ENCODE measurements at regions not wholly inside any gene's neighbourhood (a gene's known extent, or its start where the extent isn't known, plus 50 kb on each side); places are given as distances from the start of the nearest gene placed in this dataset.
"Not testable (repeated sequence)": the region's sequence is repeated elsewhere in the genome, so short reads cannot be mapped to it uniquely, and the experiment has no call there.

DNA sequence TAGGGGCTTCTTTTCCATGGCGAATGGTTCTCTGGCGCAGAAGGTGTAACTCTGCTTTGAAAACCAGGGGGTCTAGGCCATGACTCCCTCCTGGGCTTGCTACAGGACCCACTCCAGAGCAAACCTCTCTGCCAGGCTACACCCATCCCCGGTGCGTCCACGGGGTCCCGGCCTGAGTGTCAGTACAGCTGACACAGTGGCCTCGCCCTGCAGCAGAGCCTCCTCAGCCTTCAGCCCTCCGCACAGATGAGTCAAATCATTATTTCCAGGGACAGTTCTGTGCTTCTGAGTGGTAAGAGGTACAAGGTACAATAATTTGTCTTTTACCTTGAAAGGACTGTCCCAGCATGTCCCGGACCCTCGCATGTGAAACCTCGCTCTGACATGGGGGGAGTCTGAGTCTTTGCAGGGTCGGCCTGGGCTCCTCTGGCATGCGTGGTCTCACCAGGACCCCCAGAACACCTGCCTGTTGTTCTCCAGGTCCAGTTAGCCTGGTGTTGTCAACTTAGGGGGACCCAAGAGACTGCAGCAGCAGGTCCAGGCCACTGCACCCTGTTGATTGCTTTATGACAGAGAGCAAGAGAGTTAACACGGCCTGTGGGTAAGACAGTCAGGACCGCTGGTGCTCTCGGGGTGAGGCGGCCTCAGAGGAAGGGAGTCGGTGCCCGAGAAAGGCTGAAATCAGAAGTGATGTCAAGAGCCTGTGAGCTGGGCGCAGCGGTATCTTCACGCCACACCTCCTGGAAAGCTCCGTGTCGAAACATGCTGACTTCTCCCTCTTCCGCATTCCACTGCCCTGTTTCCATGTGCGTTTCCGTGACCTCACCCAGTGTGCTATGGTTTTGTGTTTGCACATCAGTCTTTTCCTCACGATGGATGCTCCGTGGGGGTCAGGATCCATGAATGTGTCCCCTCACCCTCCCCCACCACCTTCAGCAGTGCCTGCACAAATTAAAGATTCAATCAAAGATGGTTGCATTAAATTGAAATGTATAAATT is 340.1 kb downstream of the EIPR1 start:
- TF ChIP-seq ZNF274 (IDR thresholded peaks at IDR 0.05; ENCODE audit: low read depth, low read length) (no peak), YY1 (IDR thresholded peaks at IDR 0.05; ENCODE audit: insufficient read depth, insufficient read length) (no peak), SUZ12 (IDR thresholded peaks at IDR 0.05; ENCODE audit: extremely low read depth, insufficient read depth, insufficient read length) (no peak)
- Histone ChIP-seq H3K9ac (ENCODE audit: insufficient read length, low read depth) (no peak overlapping the region), H3K27me3 (ENCODE audit: insufficient read depth, insufficient read length) (no peaks in the 10 kb centered on the region), H3K4me1 (ENCODE audit: insufficient read depth, insufficient read length) (no peaks in the 10 kb centered on the region), H3K4me3 (ENCODE audit: insufficient read length, low read depth) (no peak overlapping the region), H3K9me3 (ENCODE audit: insufficient read depth, low read length) (no peaks in the 10 kb centered on the region), H3K36me3 (ENCODE audit: insufficient read depth, insufficient read length, low read length) (no peaks in the 10 kb centered on the region)
- no peak for DNase-seq (ENCODE audit: low read depth, low spot score)

DNA sequence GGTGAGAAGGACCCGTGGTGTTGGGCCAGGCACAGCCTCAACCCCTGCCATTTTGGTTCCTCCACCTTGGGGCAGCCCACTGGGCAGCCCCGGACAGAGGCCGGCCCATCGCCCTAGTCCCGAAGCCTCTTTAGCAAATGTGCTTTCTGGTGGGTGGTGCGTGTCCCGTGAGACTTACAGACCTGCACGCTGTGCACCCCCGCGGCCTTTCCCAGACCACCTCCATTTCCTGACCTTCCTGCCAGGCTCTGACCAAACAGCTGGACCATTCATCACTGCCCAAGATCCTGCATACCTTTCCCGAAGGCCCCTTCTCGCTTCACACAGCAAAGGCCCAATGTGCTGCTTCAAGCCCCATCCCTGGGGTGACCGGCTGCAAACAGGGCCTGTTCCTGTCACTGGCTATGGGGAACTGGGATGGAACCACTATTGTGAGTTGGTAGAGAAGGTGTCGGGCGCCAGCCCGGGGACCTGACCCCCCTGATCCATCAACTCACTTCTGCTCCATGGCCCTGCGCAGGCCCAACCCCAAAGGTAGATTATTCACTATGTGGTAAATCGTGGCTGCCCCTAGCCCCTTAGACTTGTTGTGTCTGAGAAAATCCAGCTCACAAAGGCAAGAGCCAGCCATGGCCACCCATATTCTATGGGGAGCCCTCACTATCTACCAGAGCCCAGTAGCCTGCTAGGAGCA is 341.0 kb downstream of the EIPR1 start:
- H3K9me3 ChIP-seq (ENCODE audit: insufficient read depth, low read length) = no peaks in the 10 kb centered on the region
- no peaks in the 10 kb centered on the region for H3K4me1 ChIP-seq (ENCODE audit: insufficient read depth, insufficient read length)
- no peak for DNase-seq (ENCODE audit: low read depth, low spot score)
- H3K27me3 ChIP-seq (ENCODE audit: insufficient read depth, insufficient read length) = no peaks in the 10 kb centered on the region
- TF ChIP-seq YY1 (IDR thresholded peaks at IDR 0.05; ENCODE audit: insufficient read depth, insufficient read length) (no peak), SUZ12 (IDR thresholded peaks at IDR 0.05; ENCODE audit: extremely low read depth, insufficient read depth, insufficient read length) (no peak), ZNF274 (IDR thresholded peaks at IDR 0.05; ENCODE audit: low read depth, low read length) (no peak)
- no peaks in the 10 kb centered on the region for H3K36me3 ChIP-seq (ENCODE audit: insufficient read depth, insufficient read length, low read length)
- H3K9ac ChIP-seq (ENCODE audit: insufficient read length, low read depth) = no peak overlapping the region
- no peak overlapping the region for H3K4me3 ChIP-seq (ENCODE audit: insufficient read length, low read depth)

DNA sequence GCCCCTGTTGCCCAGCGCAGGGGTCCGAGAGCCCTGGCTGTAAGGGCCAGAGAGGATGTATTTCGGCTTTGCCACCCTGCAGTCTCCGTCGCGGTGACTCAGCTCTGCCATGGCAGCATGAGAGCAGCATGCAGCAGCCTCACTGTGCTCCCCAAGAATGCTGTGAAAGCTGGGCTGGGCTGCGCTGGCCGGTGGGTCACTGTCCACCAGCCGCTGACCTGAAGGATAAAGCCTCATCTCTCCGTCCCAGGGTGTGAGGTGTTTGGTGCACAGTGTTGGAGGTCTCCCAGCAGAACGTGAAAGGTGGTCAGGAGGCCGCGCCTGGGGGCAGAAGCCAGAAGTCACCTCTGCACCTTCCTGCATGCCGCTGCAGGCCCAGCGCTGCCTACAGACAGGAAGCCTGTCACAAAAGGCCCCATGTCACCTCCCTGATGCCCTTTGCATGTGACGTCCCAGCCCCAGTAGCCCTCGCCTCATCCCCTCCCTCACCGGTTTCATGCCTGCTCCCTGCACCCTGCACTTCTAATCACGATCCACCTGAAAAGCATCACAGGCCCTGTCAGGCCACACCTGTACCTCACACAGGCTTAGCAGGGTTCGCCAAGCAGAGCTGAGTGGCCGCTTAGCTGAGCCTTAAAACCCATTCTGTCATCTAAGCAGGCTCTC is 342.1 kb downstream of the EIPR1 start:
- no peak for DNase-seq (ENCODE audit: low read depth, low spot score)
- Histone ChIP-seq H3K9me3 (ENCODE audit: insufficient read depth, low read length) (peaks cover 1% of the 10 kb centered on the region), H3K4me3 (ENCODE audit: insufficient read length, low read depth) (no peak overlapping the region), H3K9ac (ENCODE audit: insufficient read length, low read depth) (no peak overlapping the region), H3K4me1 (ENCODE audit: insufficient read depth, insufficient read length) (no peaks in the 10 kb centered on the region), H3K36me3 (ENCODE audit: insufficient read depth, insufficient read length, low read length) (no peaks in the 10 kb centered on the region), H3K27me3 (ENCODE audit: insufficient read depth, insufficient read length) (no peaks in the 10 kb centered on the region)
- TF ChIP-seq YY1 (IDR thresholded peaks at IDR 0.05; ENCODE audit: insufficient read depth, insufficient read length) = no peak
- TF ChIP-seq SUZ12 (IDR thresholded peaks at IDR 0.05; ENCODE audit: extremely low read depth, insufficient read depth, insufficient read length) = no peak
- TF ChIP-seq ZNF274 (IDR thresholded peaks at IDR 0.05; ENCODE audit: low read depth, low read length) = no peak

DNA sequence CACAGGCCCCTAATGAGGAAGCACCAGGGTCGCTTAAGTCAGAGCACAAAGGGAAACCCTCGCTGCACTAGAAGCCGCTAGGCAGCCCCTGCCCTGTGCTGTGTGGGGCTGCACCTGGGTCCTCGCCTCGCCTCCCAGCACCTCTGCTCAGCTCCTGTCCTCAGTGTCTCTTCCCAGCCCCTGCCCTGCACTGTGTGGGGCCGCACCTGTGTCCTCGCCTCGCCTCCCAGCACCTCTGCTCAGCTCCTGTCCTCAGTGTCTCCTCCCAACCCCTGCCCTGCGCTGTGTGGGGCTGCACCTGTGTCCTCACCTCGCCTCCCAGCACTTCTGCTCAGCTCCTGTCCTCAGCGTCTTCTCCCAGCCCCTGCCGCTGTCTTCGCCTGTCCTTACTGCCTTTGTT is 342.8 kb downstream of the EIPR1 start:
- H3K27me3 ChIP-seq (ENCODE audit: insufficient read depth, insufficient read length) = no peaks in the 10 kb centered on the region
- no peaks in the 10 kb centered on the region for H3K4me1 ChIP-seq (ENCODE audit: insufficient read depth, insufficient read length)
- no peak overlapping the region for H3K4me3 ChIP-seq (ENCODE audit: insufficient read length, low read depth)
- H3K36me3 ChIP-seq (ENCODE audit: insufficient read depth, insufficient read length, low read length) = no peaks in the 10 kb centered on the region
- TF ChIP-seq ZNF274 (IDR thresholded peaks at IDR 0.05; ENCODE audit: low read depth, low read length) (no peak), YY1 (IDR thresholded peaks at IDR 0.05; ENCODE audit: insufficient read depth, insufficient read length) (no peak), SUZ12 (IDR thresholded peaks at IDR 0.05; ENCODE audit: extremely low read depth, insufficient read depth, insufficient read length) (no peak)
- H3K9ac ChIP-seq (ENCODE audit: insufficient read length, low read depth) = no peak overlapping the region
- peaks cover 8% of the 10 kb centered on the region for H3K9me3 ChIP-seq (ENCODE audit: insufficient read depth, low read length)
- no peak for DNase-seq (ENCODE audit: low read depth, low spot score)

DNA sequence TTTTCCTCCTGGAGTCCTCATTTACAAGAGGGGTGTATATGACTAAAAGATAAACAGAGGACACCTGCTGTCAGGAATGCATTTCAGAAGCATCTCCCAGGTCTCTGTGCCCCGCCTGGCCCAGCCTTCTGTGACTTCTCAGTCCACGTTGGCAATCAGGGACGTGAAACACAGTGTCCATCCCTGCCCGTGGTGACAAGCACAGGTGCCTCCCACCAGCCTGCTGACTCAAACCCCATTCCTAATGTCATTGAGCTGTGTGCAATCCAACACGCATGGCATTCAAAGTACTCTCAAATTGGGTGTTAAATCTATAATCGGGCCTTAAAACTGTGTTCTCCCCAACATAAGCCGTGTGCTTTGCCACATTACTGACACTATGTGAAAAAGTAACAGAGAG is 343.2 kb downstream of the EIPR1 start:
- peaks cover 10% of the 10 kb centered on the region for H3K9me3 ChIP-seq (ENCODE audit: insufficient read depth, low read length)
- H3K9ac ChIP-seq (ENCODE audit: insufficient read length, low read depth) = no peak overlapping the region
- H3K4me3 ChIP-seq (ENCODE audit: insufficient read length, low read depth) = no peak overlapping the region
- no peaks in the 10 kb centered on the region for H3K4me1 ChIP-seq (ENCODE audit: insufficient read depth, insufficient read length)
- H3K36me3 ChIP-seq (ENCODE audit: insufficient read depth, insufficient read length, low read length) = no peaks in the 10 kb centered on the region
- TF ChIP-seq SUZ12 (IDR thresholded peaks at IDR 0.05; ENCODE audit: extremely low read depth, insufficient read depth, insufficient read length) (no peak), YY1 (IDR thresholded peaks at IDR 0.05; ENCODE audit: insufficient read depth, insufficient read length) (no peak), ZNF274 (IDR thresholded peaks at IDR 0.05; ENCODE audit: low read depth, low read length) (no peak)
- H3K27me3 ChIP-seq (ENCODE audit: insufficient read depth, insufficient read length) = no peaks in the 10 kb centered on the region
- DNase-seq (ENCODE audit: low read depth, low spot score) = no peak

DNA sequence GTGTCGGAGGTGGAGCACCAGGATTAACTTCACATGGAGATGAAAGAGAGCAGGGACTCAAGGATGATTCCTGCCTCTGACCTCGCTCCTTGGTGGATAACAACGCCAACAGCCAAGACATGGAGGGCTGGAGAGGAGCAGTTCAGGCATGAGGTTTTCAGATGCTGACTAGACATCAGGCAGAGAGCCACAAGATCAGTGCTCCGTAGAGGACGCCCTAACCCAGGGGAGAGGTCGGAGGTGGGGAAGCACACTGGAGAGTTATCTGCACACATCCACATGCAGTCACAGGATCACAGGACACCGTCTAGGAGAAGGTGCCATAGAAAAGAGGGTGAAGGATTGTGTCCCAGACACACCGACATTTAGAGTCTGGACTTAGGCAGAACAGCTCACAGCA is 344.3 kb downstream of the EIPR1 start:
- H3K9me3 ChIP-seq (ENCODE audit: insufficient read depth, low read length) = peaks cover 14% of the 10 kb centered on the region
- no peak for TF ChIP-seq ZNF274 (IDR thresholded peaks at IDR 0.05; ENCODE audit: low read depth, low read length)
- TF ChIP-seq YY1 (IDR thresholded peaks at IDR 0.05; ENCODE audit: insufficient read depth, insufficient read length) = no peak
- no peak for TF ChIP-seq SUZ12 (IDR thresholded peaks at IDR 0.05; ENCODE audit: extremely low read depth, insufficient read depth, insufficient read length)
- no peak overlapping the region for H3K4me3 ChIP-seq (ENCODE audit: insufficient read length, low read depth)
- H3K9ac ChIP-seq (ENCODE audit: insufficient read length, low read depth) = no peak overlapping the region
- no peaks in the 10 kb centered on the region for H3K27me3 ChIP-seq (ENCODE audit: insufficient read depth, insufficient read length)
- no peaks in the 10 kb centered on the region for H3K4me1 ChIP-seq (ENCODE audit: insufficient read depth, insufficient read length)
- no peak for DNase-seq (ENCODE audit: low read depth, low spot score)
- H3K36me3 ChIP-seq (ENCODE audit: insufficient read depth, insufficient read length, low read length) = no peaks in the 10 kb centered on the region

DNA sequence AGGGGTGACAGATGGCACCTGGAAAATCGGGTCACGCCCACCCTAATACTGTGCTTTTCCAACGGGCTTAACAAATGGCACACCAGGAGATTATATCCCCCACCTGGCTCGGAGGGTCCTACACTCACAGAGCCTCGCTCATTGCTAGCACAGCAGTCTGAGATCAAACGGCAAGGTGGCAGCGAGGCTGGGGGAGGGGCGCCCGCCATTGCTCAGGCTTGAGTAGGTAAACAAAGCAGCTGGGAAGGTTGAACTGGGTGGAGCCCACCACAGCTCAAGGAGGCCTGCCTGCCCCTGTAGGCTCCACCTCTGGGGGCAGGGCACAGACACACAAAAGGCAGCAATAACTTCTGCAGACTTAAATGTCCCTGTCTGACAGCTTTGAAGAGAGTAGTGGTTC is 346.8 kb downstream of the EIPR1 start:
- not testable (repeated sequence) for H3K36me3 ChIP-seq (ENCODE audit: insufficient read depth, insufficient read length, low read length); H3K9ac ChIP-seq (ENCODE audit: insufficient read length, low read depth); H3K27me3 ChIP-seq (ENCODE audit: insufficient read depth, insufficient read length); H3K4me1 ChIP-seq (ENCODE audit: insufficient read depth, insufficient read length); H3K4me3 ChIP-seq (ENCODE audit: insufficient read length, low read depth); DNase-seq (ENCODE audit: low read depth, low spot score)
- H3K9me3 ChIP-seq (ENCODE audit: insufficient read depth, low read length) = peaks cover 14% of the 10 kb centered on the region

Measured in NT2/D1 (cell line).